Tibial artery (tissue), 4 donors: ENCODE measurements at regions not wholly inside any gene's neighbourhood (a gene's known extent, or its start where the extent isn't known, plus 50 kb on each side); places are given as distances from the start of the nearest gene placed in this dataset.

Experiments used
- DNase-seq, 2 donors: peaks; one replicate each; pipeline ENCODE4 v3.0.0-alpha.2; 2019
- H3K27ac ChIP-seq, 2 donors: fragments of 200-600 bp; sonication (generic) in 1 of 2; 1 replicate in 1 of 2; 2 replicates in 1 of 2; pipeline ENCODE4 v1.5.1; 2018 to 2019; ENCODE audit warnings: mild to moderate bottlenecking in 1 of 2
- H3K27me3 ChIP-seq, 2 donors: fragments of 200-600 bp; sonication (generic) in 1 of 2; one replicate each; pipeline versions ENCODE4 v1.5.1 to v1.6.0; 2016 to 2019
- H3K36me3 ChIP-seq, 3 donors: fragments of 200-600 bp; sonication (generic) in 2 of 3; one replicate each; pipeline ENCODE4 v1.5.1; 2016 to 2019; ENCODE audit warnings: mild to moderate bottlenecking in 2 of 3
- H3K4me1 ChIP-seq, 4 donors: fragments of 200-600 bp; sonication (generic) in 2 of 4; 1 replicate in 3 of 4; 2 replicates in 1 of 4; pipeline ENCODE4 v1.5.1; 2016 to 2019
- H3K4me3 ChIP-seq, 2 donors: fragments of 200-600 bp; sonication (generic) in 1 of 2; 1 replicate in 1 of 2; 2 replicates in 1 of 2; pipeline ENCODE4 v1.5.1; 2018 to 2019; ENCODE audit warnings: mild to moderate bottlenecking in 2 of 2
- H3K9me3 ChIP-seq, 3 donors: fragments of 200-600 bp; sonication (generic) in 1 of 3; one replicate each; pipeline ENCODE4 v1.5.1; 2016 to 2019
- intact Hi-C: fragments of 100-400 bp; cut with DNase I; formaldehyde crosslinking; loops from one replicate; pipeline ENCODE4 v1.15.0; 2023; ENCODE audit warnings: low total_unique reads
- TF ChIP-seq, protein P1 (sequence below), 2 experiments: fragments of 200-600 bp in 1 of 2; fragments of 450-650 bp in 1 of 2; IDR thresholded peaks; one replicate each; pipeline ENCODE4 v1.5.1; 2017 to 2019; ENCODE audit warnings: antibody characterized with exemption in 2 of 2, mild to moderate bottlenecking in 1 of 2, moderate library complexity in 1 of 2

DNA sequence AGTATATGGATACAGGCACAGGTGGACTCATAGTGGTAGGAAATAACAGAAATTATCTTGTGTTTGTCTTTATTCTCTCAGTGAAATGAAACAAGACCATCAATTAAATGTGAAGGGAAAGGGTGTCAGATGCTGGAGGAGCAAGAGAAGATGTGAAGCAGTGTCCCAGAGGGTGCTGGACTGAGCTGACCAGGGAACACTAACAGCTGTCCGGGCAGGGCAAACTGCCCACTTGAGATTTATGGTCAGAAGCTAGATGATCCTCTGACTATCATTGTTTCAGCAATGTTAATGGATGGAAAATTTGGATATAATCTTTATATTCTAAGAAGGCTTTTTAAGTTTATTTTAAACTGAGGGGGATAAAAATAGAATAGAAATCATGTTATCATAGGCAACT, 267.2 kb upstream of the SLC7A11 start:
- Histone ChIP-seq H3K27me3 (no peaks in the 10 kb centered on the region), H3K36me3 (no peaks in the 10 kb centered on the region), H3K4me3 (no peak overlapping the region), H3K4me1 (peaks cover 0 to 6% (median 0%) of the 10 kb centered on the region in 4 donors), H3K9me3 (no peaks in the 10 kb centered on the region), H3K27ac (no peak overlapping the region)
- TF ChIP-seq, protein P1, sequence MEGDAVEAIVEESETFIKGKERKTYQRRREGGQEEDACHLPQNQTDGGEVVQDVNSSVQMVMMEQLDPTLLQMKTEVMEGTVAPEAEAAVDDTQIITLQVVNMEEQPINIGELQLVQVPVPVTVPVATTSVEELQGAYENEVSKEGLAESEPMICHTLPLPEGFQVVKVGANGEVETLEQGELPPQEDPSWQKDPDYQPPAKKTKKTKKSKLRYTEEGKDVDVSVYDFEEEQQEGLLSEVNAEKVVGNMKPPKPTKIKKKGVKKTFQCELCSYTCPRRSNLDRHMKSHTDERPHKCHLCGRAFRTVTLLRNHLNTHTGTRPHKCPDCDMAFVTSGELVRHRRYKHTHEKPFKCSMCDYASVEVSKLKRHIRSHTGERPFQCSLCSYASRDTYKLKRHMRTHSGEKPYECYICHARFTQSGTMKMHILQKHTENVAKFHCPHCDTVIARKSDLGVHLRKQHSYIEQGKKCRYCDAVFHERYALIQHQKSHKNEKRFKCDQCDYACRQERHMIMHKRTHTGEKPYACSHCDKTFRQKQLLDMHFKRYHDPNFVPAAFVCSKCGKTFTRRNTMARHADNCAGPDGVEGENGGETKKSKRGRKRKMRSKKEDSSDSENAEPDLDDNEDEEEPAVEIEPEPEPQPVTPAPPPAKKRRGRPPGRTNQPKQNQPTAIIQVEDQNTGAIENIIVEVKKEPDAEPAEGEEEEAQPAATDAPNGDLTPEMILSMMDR (IDR thresholded peaks at IDR 0.05) = no peak
- intact Hi-C loops = no loop called here
- DNase-seq = no peak

DNA sequence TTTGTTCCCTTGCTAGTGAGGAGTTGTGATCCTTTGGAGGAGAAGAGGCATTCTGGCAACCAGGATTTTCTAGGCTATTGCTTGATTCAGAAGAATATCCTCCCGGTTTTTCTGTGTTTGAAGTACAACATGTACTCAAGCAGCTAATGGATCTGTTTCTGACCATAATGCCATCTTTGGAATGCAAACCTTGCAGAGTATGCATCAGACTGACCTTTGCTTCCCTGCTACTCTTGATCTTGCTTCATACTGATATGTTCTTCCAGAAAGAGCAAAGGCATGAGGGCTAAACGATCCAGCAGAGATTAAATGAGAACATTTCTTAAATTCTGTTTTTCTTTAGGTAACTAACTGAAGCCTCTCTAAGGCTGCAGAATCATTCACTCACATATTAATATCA, 265.4 kb upstream of the SLC7A11 start:
- Histone ChIP-seq H3K4me3 (no peak overlapping the region), H3K36me3 (no peaks in the 10 kb centered on the region), H3K9me3 (no peaks in the 10 kb centered on the region), H3K27ac (no peak overlapping the region), H3K4me1 (peaks cover 0 to 6% (median 0%) of the 10 kb centered on the region in 4 donors), H3K27me3 (no peaks in the 10 kb centered on the region)
- TF ChIP-seq, protein P1 (IDR thresholded peaks at IDR 0.05) = no peak
- intact Hi-C loops = no loop called here
- DNase-seq = no peak

DNA sequence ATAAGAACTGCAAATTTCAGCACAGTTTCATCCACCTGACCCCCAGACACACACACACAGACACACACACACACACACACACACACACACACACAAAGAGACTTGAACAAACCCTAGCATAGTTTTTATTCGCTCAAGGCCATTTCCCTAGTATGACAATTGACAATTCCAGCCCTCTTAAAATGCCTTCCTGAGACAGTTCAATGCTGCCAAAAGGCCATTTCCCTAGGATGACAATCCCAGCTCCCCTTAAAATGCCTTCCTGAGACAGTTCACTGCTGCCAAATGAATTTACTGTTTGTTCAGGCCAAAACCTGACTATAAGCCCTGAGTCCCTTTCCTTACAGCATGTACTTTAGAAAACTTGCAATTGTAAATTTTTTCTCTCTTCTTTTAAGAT, 259.5 kb upstream of the SLC7A11 start:
- no peaks in the 10 kb centered on the region for H3K36me3 ChIP-seq
- TF ChIP-seq, protein P1 (IDR thresholded peaks at IDR 0.05) = no peak
- no peaks in the 10 kb centered on the region for H3K27me3 ChIP-seq
- H3K9me3 ChIP-seq = peaks cover 0 to 17% (median 4%) of the 10 kb centered on the region in 3 donors
- H3K4me1 ChIP-seq = no peaks in the 10 kb centered on the region
- intact Hi-C loops = no loop called here
- no peak overlapping the region for H3K4me3 ChIP-seq
- no peak for DNase-seq
- H3K27ac ChIP-seq = no peak overlapping the region

DNA sequence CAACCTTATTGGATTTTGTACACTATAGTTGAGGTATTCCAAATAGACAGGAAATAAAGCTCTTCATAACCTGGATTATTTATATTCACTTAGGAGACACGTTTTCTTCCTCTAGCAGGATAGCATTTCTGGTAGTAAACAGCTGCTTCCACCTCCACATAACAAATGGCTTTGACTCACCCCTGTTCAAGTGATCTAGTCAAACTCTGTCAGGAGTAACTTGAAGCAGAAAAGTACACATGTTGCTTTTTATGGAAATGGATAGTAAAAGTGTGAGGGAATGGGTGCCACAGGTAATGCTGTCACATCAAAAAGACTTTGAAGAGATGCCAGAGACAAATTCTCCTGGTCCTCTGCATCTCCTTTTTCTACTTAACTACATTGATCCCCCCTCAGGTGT, 258.7 kb upstream of the SLC7A11 start:
- Histone ChIP-seq H3K4me3 (no peak overlapping the region), H3K9me3 (peaks cover 0 to 17% (median 4%) of the 10 kb centered on the region in 3 donors), H3K36me3 (no peaks in the 10 kb centered on the region), H3K27ac (no peak overlapping the region), H3K27me3 (no peaks in the 10 kb centered on the region), H3K4me1 (no peaks in the 10 kb centered on the region)
- TF ChIP-seq, protein P1 (IDR thresholded peaks at IDR 0.05) = no peak
- DNase-seq = no peak
- intact Hi-C loops = no loop called here

DNA sequence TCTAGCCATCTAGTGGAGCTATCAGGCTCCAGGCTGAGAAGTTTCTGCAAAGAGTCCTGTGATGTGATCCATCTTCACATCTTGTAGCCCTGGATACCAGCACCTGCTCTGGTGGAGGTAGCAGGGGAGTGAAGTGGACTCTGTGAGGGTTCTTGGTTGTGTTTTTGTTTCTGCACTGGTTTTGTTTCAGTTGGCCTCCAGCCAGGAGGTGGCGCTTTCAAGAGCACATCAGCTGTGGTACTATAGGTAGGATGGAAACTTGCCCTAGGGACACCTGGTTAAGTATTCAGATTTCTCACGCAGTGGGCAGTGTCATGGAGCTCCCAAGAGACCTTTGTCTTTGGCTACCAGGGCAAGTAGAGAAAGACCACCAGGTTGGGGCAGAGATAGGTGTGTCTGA, 257.5 kb upstream of the SLC7A11 start:
- Histone ChIP-seq H3K4me3 (no peak overlapping the region), H3K9me3 (peaks cover 0 to 17% (median 4%) of the 10 kb centered on the region in 3 donors), H3K4me1 (no peaks in the 10 kb centered on the region), H3K36me3 (no peaks in the 10 kb centered on the region), H3K27ac (no peak overlapping the region), H3K27me3 (no peaks in the 10 kb centered on the region)
- no peak for DNase-seq
- intact Hi-C loops = no loop called here
- TF ChIP-seq, protein P1 (IDR thresholded peaks at IDR 0.05) = no peak

- no peak for DNase-seq
- Histone ChIP-seq H3K27me3 (no peaks in the 10 kb centered on the region), H3K9me3 (peaks cover 0 to 17% (median 4%) of the 10 kb centered on the region in 3 donors), H3K36me3 (no peaks in the 10 kb centered on the region), H3K4me3 (no peak overlapping the region), H3K4me1 (no peaks in the 10 kb centered on the region), H3K27ac (no peak overlapping the region)
- intact Hi-C loops = no loop called here
- TF ChIP-seq, protein P1 (IDR thresholded peaks at IDR 0.05) = no peak
Measured at GRCh38 chr4:138494931-138495330, 252.8 kb upstream of the SLC7A11 start.
